SU-DHL-6 (cell line): ENCODE measurements at regions not wholly inside any gene's neighbourhood (a gene's known extent, or its start where the extent isn't known, plus 50 kb on each side); places are given as distances from the start of the nearest gene placed in this dataset.

Source experiments
- CTCF ChIP-seq: fragments of 200-600 bp; sonication (generic); IDR thresholded peaks from one replicate; pipeline ENCODE4 v1.5.1; 2017; ENCODE audit warnings: antibody characterized with exemption, mild to moderate bottlenecking, low read length, moderate library complexity; ENCODE audit not compliant: insufficient read depth, poor library complexity, severe bottlenecking
- EZH2phosphoT487 ChIP-seq: fragments of 200-600 bp; sonication (generic), shearing (Covaris generic); conservative IDR thresholded peaks from 2 replicates; pipeline ENCODE4 v1.6.1; 2018; ENCODE audit warnings: mild to moderate bottlenecking, antibody characterized with exemption, low read length, moderate library complexity, mixed read lengths

GRCh38 chr7:68309806-68310205, 1288.5 kb upstream of the AUTS2 start:
- TF ChIP-seq CTCF (no peak), EZH2phosphoT487 (no peak)
